ENCODE measurements at regions not wholly inside any gene's neighbourhood (a gene's known extent, or its start where the extent isn't known, plus 50 kb on each side); places are given as distances from the start of the nearest gene placed in this dataset.
"Not testable (repeated sequence)": the region's sequence is repeated elsewhere in the genome, so short reads cannot be mapped to it uniquely, and the experiment has no call there.

DNA sequence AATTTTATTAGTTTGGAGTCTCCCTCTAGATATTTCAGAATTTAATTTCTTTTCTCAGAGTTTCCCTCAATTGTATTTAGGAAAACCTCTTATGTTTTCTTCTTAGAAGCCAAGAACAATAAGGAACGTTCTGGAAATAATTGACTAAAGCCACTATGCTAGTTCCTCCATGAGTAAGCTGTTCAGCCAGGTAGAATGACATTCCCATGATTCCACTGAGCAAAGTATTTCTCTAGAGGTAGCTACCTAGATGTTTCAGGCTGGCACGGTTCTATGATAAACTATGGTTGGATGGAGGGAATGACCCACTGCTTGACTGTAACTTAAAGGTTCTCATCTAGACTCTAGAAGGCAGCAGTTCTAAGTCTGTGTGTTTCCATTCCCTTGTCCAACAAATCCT, 62.4 kb downstream of the CLDN17 start:
- no peak for DNase-seq

DNA sequence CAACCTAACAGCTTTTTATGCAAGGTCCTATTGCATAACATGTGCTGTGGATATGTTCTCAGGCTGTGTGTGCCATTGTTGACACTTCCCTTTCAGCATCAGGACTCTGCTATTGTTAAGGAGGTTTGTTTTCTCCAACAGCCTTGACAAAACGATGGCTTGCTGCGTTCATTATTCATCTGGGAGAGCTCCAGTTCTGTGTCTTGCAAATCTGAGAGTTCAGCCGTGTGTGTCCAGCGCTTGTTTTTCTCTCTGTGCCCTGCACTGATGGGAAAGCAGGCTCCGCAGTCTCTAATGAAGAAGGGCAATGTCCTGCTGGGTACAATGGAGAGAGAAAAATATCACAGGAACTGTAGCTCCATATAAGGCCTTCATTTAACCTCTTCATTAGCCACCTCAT, 63.7 kb downstream of the CLDN17 start:
- DNase-seq, result no peak

DNA sequence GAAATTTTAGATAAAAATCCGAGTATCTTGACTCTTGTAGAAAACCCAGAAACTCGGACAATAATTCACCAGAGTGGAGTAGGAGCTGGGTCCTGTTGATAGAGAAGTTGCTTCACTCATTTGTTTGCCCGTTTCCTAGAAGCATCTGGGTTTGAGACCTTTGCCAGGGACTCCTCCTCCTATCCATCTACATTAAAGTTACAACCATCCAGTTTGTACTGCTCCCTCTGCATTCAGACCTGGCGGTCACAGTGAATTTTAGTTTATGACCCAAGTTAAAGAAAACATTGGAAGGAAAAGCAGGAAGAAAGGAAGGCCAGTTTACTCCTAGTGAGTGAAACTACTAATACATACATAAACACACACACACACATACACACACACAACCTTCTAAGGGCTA, 64.6 kb downstream of the CLDN17 start:
- DNase-seq, result no peak

DNA sequence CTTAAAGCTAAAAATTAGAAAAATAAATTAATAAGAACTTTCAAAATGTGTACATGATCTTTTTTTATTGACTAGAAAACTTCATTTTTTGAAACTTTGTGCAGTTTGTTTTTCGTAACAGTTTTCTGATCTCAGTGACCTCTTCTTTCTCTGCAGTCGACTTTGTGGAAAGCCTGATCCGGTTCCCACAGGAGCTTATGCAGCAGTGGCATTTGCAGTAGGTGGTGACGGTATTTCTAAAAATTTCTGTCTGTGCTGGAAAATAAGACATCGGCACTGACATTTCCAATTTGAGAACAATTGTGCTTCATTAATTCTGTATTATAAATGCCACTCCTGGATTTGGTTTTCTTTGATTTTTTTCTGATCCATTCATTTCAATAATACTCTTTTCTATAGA, 68.8 kb downstream of the CLDN17 start:
- DNase-seq, result no peak

DNA sequence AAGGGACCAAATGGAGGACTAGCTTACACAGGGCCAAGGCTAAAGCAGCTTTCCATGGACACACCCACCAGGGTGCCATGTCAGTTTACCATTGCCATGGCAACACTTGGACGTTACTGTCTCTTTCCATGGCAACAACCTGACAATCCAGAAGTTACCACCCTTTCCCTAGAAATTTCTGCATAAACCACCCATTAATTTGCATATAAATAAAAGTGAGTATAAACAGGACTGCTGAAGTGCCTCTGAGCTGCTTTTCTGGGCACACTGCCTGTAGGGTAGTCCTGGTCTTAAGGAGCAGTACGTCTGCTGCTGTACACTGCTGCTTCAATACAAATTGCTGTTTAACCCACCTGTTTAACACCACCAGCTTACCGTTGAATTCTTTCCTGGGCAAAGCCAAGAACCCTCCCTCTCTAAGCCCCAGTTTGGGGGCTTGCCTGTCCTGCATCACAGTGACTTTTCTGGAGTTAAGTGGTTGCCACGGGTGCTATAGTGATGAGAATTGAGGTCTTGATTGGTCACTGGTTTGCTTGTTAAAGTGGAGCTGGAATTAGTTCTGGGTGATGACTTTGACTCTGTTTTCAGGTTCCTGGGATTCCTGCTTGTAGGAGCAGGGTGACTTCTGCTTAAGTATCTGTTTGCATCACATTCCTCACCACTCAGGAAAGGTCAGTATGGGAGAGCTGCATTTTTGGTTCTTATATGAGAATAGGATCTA, 83.2 kb downstream of the CLDN17 start:
- DNase-seq, result no peak

DNA sequence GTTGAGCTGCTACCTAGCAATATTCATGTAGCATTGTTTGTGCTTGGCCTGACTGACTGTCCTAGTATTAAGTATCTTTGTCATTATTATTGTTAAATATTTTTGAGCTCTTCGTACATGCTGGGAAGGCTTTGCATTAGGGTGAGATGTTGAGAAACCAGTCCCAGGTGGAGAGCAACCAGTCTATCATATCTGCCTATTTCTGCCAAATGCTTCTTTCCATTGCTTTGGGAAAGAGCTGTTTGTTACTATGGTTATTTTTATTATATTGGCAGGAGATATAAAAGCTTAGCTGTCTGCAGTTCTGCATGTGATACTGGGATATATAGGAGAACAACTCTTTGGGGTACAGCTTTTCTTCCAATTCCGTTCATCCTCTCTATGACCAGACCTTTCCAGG, 85.1 kb downstream of the CLDN17 start:
- no peak for DNase-seq

DNA sequence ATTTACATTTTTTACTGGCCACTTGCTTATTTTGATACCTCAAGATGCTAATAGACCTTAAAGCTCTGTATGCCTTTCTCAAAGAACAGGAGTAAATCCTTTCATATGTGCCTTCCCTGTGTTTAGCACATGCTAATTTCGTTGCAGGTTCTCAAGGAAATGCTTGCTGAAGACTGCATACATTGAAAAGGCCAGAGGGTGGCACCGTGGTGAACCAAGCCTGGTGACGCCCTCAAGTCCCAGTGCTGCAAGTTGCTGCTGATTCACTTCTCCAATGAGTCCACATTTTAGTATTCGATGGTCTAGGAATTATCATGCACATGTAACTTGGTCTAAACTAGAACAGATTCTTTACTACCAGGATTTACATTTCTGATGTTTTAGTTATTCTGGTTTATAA, 94.1 kb downstream of the CLDN17 start:
- no peak for DNase-seq

DNA sequence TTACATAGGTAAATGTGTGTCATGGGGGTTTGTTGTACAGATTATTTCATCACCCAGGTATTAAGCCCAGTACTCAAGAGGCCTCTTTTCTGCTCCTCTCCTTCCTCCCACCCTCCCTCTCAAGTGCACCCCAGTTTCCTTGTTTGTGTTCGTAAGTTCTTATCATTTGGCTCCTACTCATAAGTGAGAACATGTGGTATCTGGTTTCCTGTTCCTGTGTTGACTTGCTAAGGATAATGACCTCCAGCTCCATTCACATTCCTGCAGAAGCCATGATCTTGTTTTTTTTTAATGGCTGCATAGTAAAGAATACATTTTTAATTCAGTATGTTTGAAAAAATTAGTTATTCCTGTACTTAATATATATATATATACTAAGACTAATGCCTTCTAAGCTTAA, 107.7 kb downstream of the CLDN17 start:
- DNase-seq, result no peak

DNA sequence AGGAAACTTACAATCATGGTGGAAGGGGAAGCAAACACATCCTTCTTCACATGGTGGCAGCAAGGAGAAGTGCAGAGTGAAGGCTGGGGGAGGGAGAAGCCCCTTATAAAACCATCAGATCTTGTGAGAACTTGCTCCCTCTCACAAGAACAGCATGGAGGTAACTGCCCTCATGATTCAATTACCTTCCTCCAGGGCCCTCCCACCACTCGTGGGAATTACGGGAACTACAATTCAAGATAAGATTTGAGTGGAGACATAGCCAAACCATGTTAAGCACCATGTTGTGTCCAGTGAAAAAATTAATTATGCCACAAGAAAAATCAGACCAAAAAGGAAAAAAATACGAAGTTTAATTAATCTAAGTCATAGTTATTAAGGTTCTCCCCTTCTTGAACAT, 109.5 kb downstream of the CLDN17 start:
- no peak for DNase-seq

DNA sequence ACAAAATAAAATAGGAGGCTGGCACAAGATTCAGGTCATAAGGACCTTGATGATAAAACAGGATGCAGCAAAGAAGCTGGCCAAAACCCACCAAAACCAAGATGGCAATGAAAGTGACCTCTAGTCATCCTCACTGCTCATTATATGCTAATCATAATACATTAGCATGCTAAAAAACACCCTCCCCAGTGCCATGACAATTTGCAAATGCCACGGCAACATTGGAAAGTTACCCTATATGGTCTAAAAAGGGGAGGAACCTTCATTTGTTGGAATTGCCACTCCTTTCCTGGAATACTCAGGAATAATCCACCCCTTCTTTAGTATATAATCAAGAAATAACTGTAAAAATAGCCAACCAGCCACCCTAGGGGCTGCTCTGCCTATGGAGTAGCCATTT, 108.8 kb upstream of the GRIK1 start:
- no peak for DNase-seq

DNA sequence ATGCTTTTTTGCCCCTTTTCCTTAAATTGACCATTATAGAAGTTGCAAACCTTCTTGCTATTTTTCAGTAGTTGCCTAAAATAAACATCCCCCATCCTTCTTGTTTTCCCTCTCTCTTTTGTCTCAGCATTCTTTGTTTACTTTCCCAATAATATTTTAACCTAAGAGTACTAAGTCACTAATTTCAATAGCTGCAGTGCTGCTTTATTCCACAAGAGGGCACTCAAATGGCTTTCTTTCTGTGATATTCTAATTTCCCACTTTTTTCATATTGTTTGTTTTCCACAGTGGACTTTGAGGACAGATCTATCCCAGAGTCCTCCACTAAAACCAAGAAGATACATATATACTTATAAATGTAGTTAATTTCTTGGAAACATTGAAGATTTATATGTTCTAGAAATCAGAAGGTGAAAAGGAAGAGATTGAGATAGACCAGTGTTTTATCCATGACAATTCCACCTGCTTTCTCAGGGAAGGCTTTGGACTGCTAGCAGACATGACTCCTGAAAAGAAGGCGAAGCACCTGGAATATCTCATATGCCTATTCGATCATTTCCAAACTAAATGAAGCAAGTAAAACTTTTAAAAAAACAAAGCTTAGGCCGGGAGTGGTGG, 104.8 kb upstream of the GRIK1 start:
- peak; percentile 7 for DNase-seq

DNA sequence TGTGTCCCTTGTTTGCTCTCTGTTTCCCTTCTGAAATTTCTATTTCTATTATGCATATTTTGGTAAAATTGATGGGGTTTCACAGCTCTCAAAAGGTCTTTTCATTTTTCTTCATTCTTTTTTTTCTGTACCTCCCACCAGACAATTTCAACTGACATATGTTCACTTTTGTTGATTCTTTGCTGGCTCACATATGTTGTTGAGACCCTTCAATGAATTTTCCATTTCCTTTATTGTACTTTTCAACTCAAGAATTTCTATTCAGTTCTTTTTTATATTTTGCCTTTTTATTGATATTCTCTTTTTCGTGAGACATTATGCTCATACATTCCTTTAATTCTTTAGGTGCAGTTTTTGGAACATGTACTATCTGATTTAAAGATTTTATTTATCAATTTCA, 102.6 kb upstream of the GRIK1 start:
- DNase-seq, result no peak

DNA sequence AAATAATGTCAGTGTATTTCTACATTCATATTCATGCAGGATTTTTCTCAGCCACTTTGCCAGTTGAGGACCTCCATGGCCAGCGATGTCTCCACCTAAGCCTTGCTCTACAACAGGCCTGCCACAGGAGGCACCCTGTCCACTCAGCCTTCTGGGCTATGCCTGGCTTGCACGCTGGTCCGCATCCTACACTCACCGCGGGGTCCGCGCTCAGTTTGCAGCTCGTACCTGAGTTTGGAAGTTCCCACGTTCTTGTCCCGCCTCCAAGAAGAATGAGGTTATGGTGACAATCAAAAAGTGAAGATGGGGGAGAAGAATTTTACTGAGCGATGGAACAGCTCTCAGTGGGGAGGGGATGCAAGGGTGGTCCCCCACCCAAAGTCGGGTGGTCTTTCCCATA, 93.6 kb upstream of the GRIK1 start:
- no peak for DNase-seq

DNA sequence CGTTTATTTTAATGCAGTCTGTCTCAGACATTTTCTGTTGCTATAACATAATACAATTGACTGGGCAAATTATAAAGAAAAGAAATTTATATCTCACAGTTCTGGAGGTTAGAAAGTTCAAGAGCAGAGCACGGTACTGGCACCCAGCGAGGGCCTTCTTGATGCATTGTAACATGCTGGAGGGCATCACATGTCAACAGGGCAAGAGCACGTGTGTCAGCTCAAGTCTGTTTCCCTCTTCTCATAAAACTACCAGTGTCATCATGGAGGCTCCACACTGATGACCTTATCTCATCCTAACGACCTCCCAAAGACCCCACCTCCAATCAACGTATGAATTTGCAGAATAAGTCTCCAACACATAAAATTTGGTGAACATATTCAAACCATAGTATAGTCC, 90.6 kb upstream of the GRIK1 start:
- DNase-seq, result no peak

DNA sequence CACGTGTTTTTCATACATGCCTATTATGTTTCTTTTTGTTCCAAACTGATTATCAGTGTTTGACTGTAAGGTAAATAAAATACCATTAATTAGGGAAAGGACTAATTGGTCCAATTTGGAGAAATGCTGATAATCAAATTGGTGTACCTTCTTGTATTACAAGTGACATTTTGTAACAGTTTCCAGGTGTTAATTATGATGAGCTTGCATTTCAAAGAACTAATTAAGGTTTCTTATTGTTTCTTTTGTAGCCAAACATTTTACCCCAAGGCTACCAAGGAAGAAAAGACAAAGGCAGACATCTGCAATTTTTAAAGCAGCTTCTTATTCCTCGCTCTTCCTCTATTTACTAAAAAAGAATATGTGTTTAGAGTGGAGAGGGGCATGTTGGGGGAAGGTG, 88.7 kb upstream of the GRIK1 start:
- DNase-seq, result no peak

DNA sequence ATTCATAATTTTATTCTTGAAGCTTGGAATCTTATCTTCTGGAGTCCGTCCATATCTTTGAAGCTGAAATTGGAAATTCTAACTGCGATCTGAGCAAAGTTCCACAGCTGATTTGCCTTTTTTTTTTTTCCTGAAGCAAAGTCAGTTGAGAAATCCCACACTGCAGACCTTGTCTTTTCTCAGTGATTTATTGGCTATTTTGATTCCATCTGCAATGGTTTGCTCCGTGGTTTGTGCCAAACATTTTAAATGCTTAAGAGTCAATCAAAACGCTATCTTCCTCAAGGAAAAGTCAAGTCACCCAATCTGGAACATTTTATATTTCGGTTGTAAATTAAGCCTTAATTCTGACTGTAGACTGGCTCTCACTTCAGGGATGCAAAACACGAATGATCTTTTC, 88.2 kb upstream of the GRIK1 start:
- DNase-seq, result no peak

DNA sequence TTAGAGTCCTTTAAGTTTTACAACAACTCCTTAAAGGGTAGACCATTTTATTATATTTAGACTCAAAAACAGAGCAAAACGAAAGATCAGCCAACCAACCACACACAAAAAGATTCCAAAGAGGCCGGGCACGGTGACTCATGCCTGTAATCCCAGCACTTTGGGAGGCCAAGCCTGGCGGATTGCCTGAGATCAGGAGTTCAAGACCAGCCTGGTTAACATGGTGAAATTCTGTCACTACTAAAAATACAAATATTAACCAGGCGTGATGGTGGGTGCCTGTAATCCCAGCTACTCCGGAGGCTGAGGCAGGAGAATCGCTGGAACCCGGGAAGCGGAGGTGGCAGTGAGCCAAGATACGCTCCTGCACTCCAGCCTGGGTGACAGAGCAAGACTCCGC, 83.3 kb upstream of the GRIK1 start:
- not testable (repeated sequence) for DNase-seq

DNA sequence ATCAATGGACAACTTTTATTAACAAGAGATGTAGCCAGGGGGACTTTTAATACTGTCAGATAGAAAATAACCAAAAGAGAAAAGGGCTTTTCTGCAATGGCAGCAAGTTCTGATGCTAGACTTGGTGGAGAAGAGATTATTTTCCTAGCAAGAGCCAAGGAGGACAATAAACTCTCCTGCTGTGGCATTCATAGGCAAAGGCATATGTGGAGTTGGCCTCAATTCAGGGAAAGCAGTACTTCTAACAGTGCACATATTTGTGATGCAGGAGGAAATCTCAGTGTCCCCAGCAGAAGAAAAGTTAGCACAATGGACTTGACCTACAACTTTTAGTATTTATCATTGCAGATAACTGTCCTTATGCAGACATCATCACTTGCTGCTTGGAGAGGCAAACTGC, 75.1 kb upstream of the GRIK1 start:
- no peak for DNase-seq

DNA sequence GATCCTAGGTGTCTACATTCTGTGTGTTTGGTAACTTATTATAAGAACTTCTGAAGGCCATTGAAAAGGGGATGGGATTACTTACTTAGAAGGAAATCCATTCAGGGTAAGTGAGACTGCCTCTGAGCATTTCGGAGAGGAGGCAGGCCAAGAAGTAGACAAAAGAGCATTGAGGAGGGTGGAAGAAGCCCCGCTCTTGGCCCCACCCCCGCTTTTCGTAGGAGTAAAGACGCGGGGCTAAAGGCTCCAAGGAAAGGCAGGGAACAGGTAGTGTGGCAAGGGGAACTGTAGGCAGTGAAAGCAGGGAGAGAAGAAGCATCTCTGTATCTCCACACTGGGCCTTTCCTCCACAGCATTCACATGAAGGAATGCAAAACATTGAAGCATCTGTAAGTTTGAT, 51.8 kb upstream of the GRIK1 start:
- DNase-seq, result no peak

DNA sequence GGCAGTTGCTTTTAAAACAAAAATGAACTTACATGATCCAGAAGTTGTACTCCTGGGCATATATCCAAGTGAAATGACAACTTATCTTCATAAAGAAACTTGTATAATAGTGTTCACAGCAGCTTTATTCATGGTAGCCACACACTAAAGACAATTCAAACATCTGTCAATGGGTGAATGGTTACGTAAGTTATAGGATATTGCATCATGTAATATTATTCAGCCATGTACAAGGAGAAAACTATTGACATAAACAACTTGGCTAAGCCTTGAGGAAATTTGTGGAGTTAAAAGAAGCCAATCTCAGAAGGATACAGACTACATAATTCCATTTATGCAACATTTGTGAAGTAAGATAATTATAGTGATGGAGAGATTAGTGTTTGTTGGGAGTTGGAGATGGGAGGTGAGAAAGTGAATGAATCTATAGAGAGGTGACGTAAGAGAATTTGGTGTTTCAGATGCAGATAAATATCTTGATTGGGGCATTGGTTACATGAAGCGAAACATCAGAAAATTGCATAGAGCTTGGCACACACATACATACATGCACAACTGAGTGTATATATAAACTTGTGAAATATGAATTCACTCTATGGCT, 49.9 kb upstream of the GRIK1 start:
- DNase-seq, result no peak

All from right kidney (tissue), 1 donor.